ENCODE measurements at regions not wholly inside any gene's neighbourhood (a gene's known extent, or its start where the extent isn't known, plus 50 kb on each side); places are given as distances from the start of the nearest gene placed in this dataset.

GRCh38 chr4:116389139-116389538 lies 696.2 kb downstream of the TRAM1L1 start:
- no peak for TF ChIP-seq CTCF (IDR thresholded peaks at IDR 0.05)
- DNase-seq, result no peak
- no peaks in the 10 kb centered on the region for H3K9me3 ChIP-seq
- intact Hi-C loops (cut with DNase I, micrococcal nuclease), result no loop called here
- H3K36me3 ChIP-seq (ENCODE audit: low read depth), result no peaks in the 10 kb centered on the region
- no peak for ATAC-seq
- no peaks in the 10 kb centered on the region for H3K4me1 ChIP-seq (ENCODE audit: low read depth)
- no peak overlapping the region for H3K4me3 ChIP-seq

DNA sequence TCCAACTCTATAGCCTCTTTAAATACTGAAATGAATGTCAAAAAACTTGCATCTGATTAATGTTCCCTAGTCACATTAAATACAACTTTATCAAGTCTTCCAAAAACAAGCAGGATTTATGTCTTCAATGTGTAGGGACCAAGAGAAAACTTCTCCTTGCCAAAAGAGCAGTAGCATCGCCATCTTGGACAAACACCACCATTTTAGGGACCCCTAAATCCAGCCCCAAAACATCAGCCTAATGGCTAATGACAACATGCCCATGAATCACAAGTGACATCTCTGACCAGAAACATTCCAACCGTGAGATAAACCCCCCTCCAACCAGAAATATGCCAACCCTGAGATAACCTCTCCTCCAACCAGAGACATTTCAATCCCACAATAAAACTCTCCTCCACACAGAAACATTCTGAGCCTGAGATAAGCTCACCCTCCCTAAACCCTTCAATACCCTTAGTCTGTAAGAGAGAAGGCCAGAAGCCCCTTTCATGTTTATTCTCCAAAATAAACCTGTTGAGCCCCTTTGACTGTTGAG lies 697.4 kb downstream of the TRAM1L1 start:
- DNase-seq, result no peak
- Histone ChIP-seq H3K4me1 (ENCODE audit: low read depth) (no peaks in the 10 kb centered on the region), H3K9me3 (no peaks in the 10 kb centered on the region), H3K36me3 (ENCODE audit: low read depth) (no peaks in the 10 kb centered on the region), H3K4me3 (no peak overlapping the region)
- TF ChIP-seq CTCF (IDR thresholded peaks at IDR 0.05), result no peak
- no peak for ATAC-seq
- intact Hi-C loops (cut with DNase I, micrococcal nuclease), result no loop called here

GRCh38 chr4:116386856-116387255 lies 698.5 kb downstream of the TRAM1L1 start:
- intact Hi-C loops (cut with DNase I, micrococcal nuclease), result no loop called here
- DNase-seq, result no peak

GRCh38 chr4:116385583-116385982 lies 699.8 kb downstream of the TRAM1L1 start:
- Histone ChIP-seq H3K4me1 (ENCODE audit: low read depth) (no peaks in the 10 kb centered on the region), H3K9me3 (no peaks in the 10 kb centered on the region), H3K4me3 (no peak overlapping the region), H3K36me3 (ENCODE audit: low read depth) (no peaks in the 10 kb centered on the region)
- TF ChIP-seq CTCF (IDR thresholded peaks at IDR 0.05), result no peak
- DNase-seq (no peak), ATAC-seq (no peak)
- intact Hi-C loops (cut with DNase I, micrococcal nuclease), result no loop called here

More at GRCh38 chr4:116386856-116387255, 698.5 kb downstream of the TRAM1L1 start:
- ATAC-seq, result no peak
- Histone ChIP-seq H3K4me3 (no peak overlapping the region), H3K4me1 (ENCODE audit: low read depth) (no peaks in the 10 kb centered on the region), H3K36me3 (ENCODE audit: low read depth) (no peaks in the 10 kb centered on the region), H3K9me3 (no peaks in the 10 kb centered on the region)
- TF ChIP-seq CTCF (IDR thresholded peaks at IDR 0.05), result no peak

GRCh38 chr4:116374815-116375214 lies 710.6 kb downstream of the TRAM1L1 start:
- intact Hi-C loops (cut with DNase I, micrococcal nuclease), result no loop called here
- H3K9me3 ChIP-seq, result no peaks in the 10 kb centered on the region
- H3K36me3 ChIP-seq (ENCODE audit: low read depth), result no peaks in the 10 kb centered on the region
- ATAC-seq (no peak), DNase-seq (no peak)
- H3K4me3 ChIP-seq, result no peak overlapping the region
- H3K4me1 ChIP-seq (ENCODE audit: low read depth), result no peaks in the 10 kb centered on the region
- no peak for TF ChIP-seq CTCF (IDR thresholded peaks at IDR 0.05)

- Histone ChIP-seq H3K9me3 (no peaks in the 10 kb centered on the region), H3K4me3 (no peak overlapping the region), H3K4me1 (ENCODE audit: low read depth) (no peaks in the 10 kb centered on the region), H3K36me3 (ENCODE audit: low read depth) (no peaks in the 10 kb centered on the region)
- DNase-seq (no peak), ATAC-seq (no peak)
- no peak for TF ChIP-seq CTCF (IDR thresholded peaks at IDR 0.05)
- intact Hi-C loops (cut with DNase I, micrococcal nuclease), result no loop called here
These were observed 722.8 kb downstream of the TRAM1L1 start for GRCh38 chr4:116362583-116362982.

Measured in mucosa of descending colon (tissue), 3 donors.